Transverse colon (tissue), 4 donors: ENCODE measurements at regions not wholly inside any gene's neighbourhood (a gene's known extent, or its start where the extent isn't known, plus 50 kb on each side); places are given as distances from the start of the nearest gene placed in this dataset.

ENCODE experiments used
- DNase-seq: peaks from one replicate; pipeline ENCODE4 v3.0.0-alpha.2; 2019
- H3K27ac ChIP-seq, 4 donors: fragments of 200-600 bp; sonication (generic); 2 replicates each; pipeline ENCODE4 v1.5.1; 2016 to 2018; ENCODE audit warnings: inconsistent platforms in 4 of 4
- H3K27me3 ChIP-seq: fragments of 200-600 bp; sonication (generic); 2 replicates; pipeline ENCODE4 v1.5.1; 2017; ENCODE audit warnings: inconsistent platforms
- H3K36me3 ChIP-seq, 4 donors: fragments of 200-600 bp; sonication (generic); 2 replicates each; pipeline ENCODE4 v1.5.1; 2017 to 2019; ENCODE audit warnings: inconsistent platforms in 4 of 4
- H3K4me1 ChIP-seq, 4 donors: fragments of 200-600 bp; sonication (generic); 2 replicates each; pipeline ENCODE4 v1.5.1; 2017 to 2020; ENCODE audit warnings: inconsistent platforms in 4 of 4
- H3K4me3 ChIP-seq, 4 donors: fragments of 200-600 bp; sonication (generic); 1 replicate in 1 of 4; 2 replicates in 3 of 4; pipeline versions ENCODE4 v1.5.1 to v1.6.1; 2017 to 2019; ENCODE audit warnings: inconsistent platforms in 4 of 4
- H3K9me3 ChIP-seq, 2 donors: fragments of 200-600 bp; sonication (generic); 2 replicates each; pipeline ENCODE4 v1.5.1; 2017 to 2019; ENCODE audit warnings: inconsistent platforms in 2 of 2
- CTCF ChIP-seq, 5 experiments: fragments of 200-600 bp in 3 of 5; fragments of 450-650 bp in 2 of 5; sonication (generic) in 3 of 5; IDR thresholded peaks; 1 replicate in 2 of 5; 2 replicates in 3 of 5; pipeline ENCODE4 v1.5.1; 2016 to 2017; ENCODE audit warnings: antibody characterized with exemption in 5 of 5, inconsistent platforms in 3 of 5, mild to moderate bottlenecking in 2 of 5, moderate library complexity in 1 of 5
- EP300 ChIP-seq: sonication (generic); formaldehyde crosslinking; IDR thresholded peaks from one replicate; pipeline ENCODE4 v1.6.1; 2017; ENCODE audit warnings: antibody characterized with exemption, low read depth
- POLR2A ChIP-seq: fragments of 450-650 bp; IDR thresholded peaks from one replicate; pipeline ENCODE4 v1.6.1; 2016; ENCODE audit warnings: antibody characterized with exemption, mild to moderate bottlenecking, moderate library complexity
- POLR2AphosphoS5 ChIP-seq, 3 donors: sonication (generic); formaldehyde crosslinking; IDR thresholded peaks; one replicate each; pipeline ENCODE4 v1.6.1; 2016; ENCODE audit warnings: antibody characterized with exemption in 3 of 3
- WGBS, 2 donors: methylation state at CpG; one replicate each; pipeline ENCODE4 v1.1.5; 2018; ENCODE audit warnings: low coverage in 1 of 2; 5-methylcytosine and 5-hydroxymethylcytosine counted together
- in situ Hi-C, 4 donors: fragments of 200-750 bp; cut with MboI; loops; one replicate each; pipeline versions ENCODE4 v1.15.0 to v1.15.1; 2017; ENCODE audit warnings: low sequenced_read_pairs in 3 of 4, low pct_ligation_motif_present in 1 of 4, low pct_unique_long_range_greater_than_20kb in 1 of 4
- intact Hi-C: fragments of 100-400 bp; cut with DNase I; formaldehyde crosslinking; loops from one replicate; pipeline ENCODE4 v1.15.1; 2023; ENCODE audit warnings: low total_unique reads

- TF ChIP-seq CTCF (IDR thresholded peaks at IDR 0.05), result no peak
- TF ChIP-seq EP300, result no peak
- no peak for TF ChIP-seq POLR2A
- TF ChIP-seq POLR2AphosphoS5 (IDR thresholded peaks at IDR 0.05), result no peak
- intact Hi-C loops, result no loop called here
- Histone ChIP-seq H3K4me1 (peaks cover 2 to 28% (median 12%) of the 10 kb centered on the region in 4 donors), H3K27ac (peak overlapping the region in 1 of 4 donors; percentile 45), H3K9me3 (no peaks in the 10 kb centered on the region), H3K4me3 (no peak overlapping the region), H3K36me3 (no peaks in the 10 kb centered on the region), H3K27me3 (peaks cover 40% of the 10 kb centered on the region)
- in situ Hi-C loops, result loop anchor here in 1 of 4 donors (25.0 kb wide), 1 partner anchor 100 kb away; no protein-coding TSS in a partner anchor
- 56 to 64% methylated on average over 6 to 12 of the region's 12 CpGs for WGBS, 2 donors
- peak; percentile 68 for DNase-seq
These were observed 63.8 kb downstream of the TNFAIP2 start for GRCh38 chr14:103186909-103187586.

- Histone ChIP-seq H3K4me1 (peaks cover 2 to 28% (median 12%) of the 10 kb centered on the region in 4 donors), H3K27ac (no peak overlapping the region), H3K27me3 (peaks cover 40% of the 10 kb centered on the region), H3K4me3 (no peak overlapping the region), H3K9me3 (no peaks in the 10 kb centered on the region), H3K36me3 (no peaks in the 10 kb centered on the region)
- intact Hi-C loops (no loop called here), in situ Hi-C loops (loop anchor here in 1 of 4 donors (25.0 kb wide), 1 partner anchor 99 kb away; no protein-coding TSS in a partner anchor)
- no peak for DNase-seq
- TF ChIP-seq POLR2A (no peak), POLR2AphosphoS5 (IDR thresholded peaks at IDR 0.05) (no peak), EP300 (no peak), CTCF (IDR thresholded peaks at IDR 0.05) (no peak)
- 93% methylated on average over 4 of the region's 4 CpGs; no CpG with 5 or more reads in 1 of the 2 donors for WGBS, 2 donors
These were observed 64.7 kb downstream of the TNFAIP2 start for GRCh38 chr14:103187911-103188310.

- TF ChIP-seq CTCF (IDR thresholded peaks at IDR 0.05), result peak in 3 of 5 experiments; percentile 23 to 37 (median 27)
- no peak for TF ChIP-seq POLR2A
- Histone ChIP-seq H3K27ac (peak overlapping the region in 1 of 4 donors; percentile 23), H3K4me3 (peak overlapping the region in 3 of 4 donors; percentile 19 to 51 (median 43)), H3K36me3 (no peaks in the 10 kb centered on the region), H3K27me3 (peaks cover 40% of the 10 kb centered on the region), H3K4me1 (peaks cover 2 to 28% (median 12%) of the 10 kb centered on the region in 4 donors), H3K9me3 (no peaks in the 10 kb centered on the region)
- intact Hi-C loops, result no loop called here
- in situ Hi-C loops, result loop anchor here in 1 of 4 donors (25.0 kb wide), 1 partner anchor 98 kb away; no protein-coding TSS in a partner anchor
- DNase-seq, result peak; percentile 37
- 12 to 20% methylated on average over 1 to 35 of the region's 67 CpGs for WGBS, 2 donors
These were observed 65.7 kb downstream of the TNFAIP2 start for GRCh38 chr14:103188810-103189480.
